Peyer's patch (tissue), 4 donors: ENCODE measurements at regions not wholly inside any gene's neighbourhood (a gene's known extent, or its start where the extent isn't known, plus 50 kb on each side); places are given as distances from the start of the nearest gene placed in this dataset.

Source experiments
- DNase-seq, 3 donors: peaks; one replicate each; pipeline ENCODE4 v3.0.0-alpha.2; 2017 to 2019
- H3K27ac ChIP-seq, 4 donors: fragments of 200-600 bp; sonication (generic); one replicate each; pipeline ENCODE4 v1.5.1; 2016 to 2019
- H3K27me3 ChIP-seq, 2 donors: fragments of 200-600 bp; sonication (generic); one replicate each; pipeline ENCODE4 v1.5.1; 2019
- H3K36me3 ChIP-seq, 3 donors: fragments of 200-600 bp; sonication (generic); one replicate each; pipeline ENCODE4 v1.5.1; 2016 to 2019
- H3K4me1 ChIP-seq, 4 donors: fragments of 200-600 bp; sonication (generic); one replicate each; pipeline ENCODE4 v1.5.1; 2016 to 2019
- H3K4me3 ChIP-seq, 4 donors: fragments of 200-600 bp; sonication (generic); 1 replicate in 3 of 4; 2 replicates in 1 of 4; pipeline ENCODE4 v1.5.1; 2016 to 2019; ENCODE audit warnings: mild to moderate bottlenecking in 1 of 4
- H3K9me3 ChIP-seq, 4 donors: fragments of 200-600 bp; sonication (generic); one replicate each; pipeline ENCODE4 v1.5.1; 2016 to 2019; ENCODE audit warnings: mild to moderate bottlenecking in 1 of 4
- CTCF ChIP-seq, 6 experiments: fragments of 450-650 bp in 4 of 6; fragments of 200-600 bp in 2 of 6; sonication (generic) in 1 of 6; IDR thresholded peaks; one replicate each; pipeline ENCODE4 v1.5.1; 2017 to 2019; ENCODE audit warnings: antibody characterized with exemption in 6 of 6, mild to moderate bottlenecking in 3 of 6, moderate library complexity in 1 of 6
- POLR2A ChIP-seq, 2 donors: fragments of 450-650 bp; IDR thresholded peaks; one replicate each; pipeline ENCODE4 v1.5.1; 2017; ENCODE audit warnings: antibody characterized with exemption in 2 of 2, mild to moderate bottlenecking in 2 of 2, moderate library complexity in 2 of 2

GRCh38 chr12:45626965-45627364, 102.5 kb upstream of the ARID2 start:
- no peak for DNase-seq
- TF ChIP-seq POLR2A (IDR thresholded peaks at IDR 0.05) (no peak), CTCF (IDR thresholded peaks at IDR 0.05) (no peak)
- Histone ChIP-seq H3K4me1 (no peaks in the 10 kb centered on the region), H3K27ac (no peak overlapping the region), H3K4me3 (no peak overlapping the region), H3K9me3 (no peaks in the 10 kb centered on the region), H3K36me3 (no peaks in the 10 kb centered on the region), H3K27me3 (no peaks in the 10 kb centered on the region)

- DNase-seq = no peak
- H3K36me3 ChIP-seq = no peaks in the 10 kb centered on the region
- H3K9me3 ChIP-seq = no peaks in the 10 kb centered on the region
- TF ChIP-seq CTCF (IDR thresholded peaks at IDR 0.05) = no peak
- no peak for TF ChIP-seq POLR2A (IDR thresholded peaks at IDR 0.05)
- H3K4me3 ChIP-seq = no peak overlapping the region
- H3K27me3 ChIP-seq = no peaks in the 10 kb centered on the region
- no peak overlapping the region for H3K27ac ChIP-seq
- no peaks in the 10 kb centered on the region for H3K4me1 ChIP-seq
Measured at GRCh38 chr12:45627407-45628069, 102.0 kb upstream of the ARID2 start.

DNA sequence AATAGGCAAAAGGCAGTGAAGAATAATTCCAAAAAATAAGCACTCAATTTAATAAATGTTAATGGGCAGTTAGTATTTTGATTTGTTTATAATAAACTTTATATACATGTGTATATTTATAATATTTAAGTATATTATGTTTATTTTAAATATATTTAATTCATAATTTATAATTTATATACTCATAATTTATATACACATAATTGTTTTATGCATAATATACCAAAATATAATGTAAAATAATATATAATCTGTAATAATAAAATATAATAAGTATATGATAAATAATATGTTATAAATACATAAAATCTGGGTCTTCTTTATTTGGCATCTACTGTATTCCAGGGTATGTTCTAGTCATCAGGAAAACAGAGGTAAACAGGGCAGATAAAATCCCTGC, 100.2 kb upstream of the ARID2 start:
- H3K36me3 ChIP-seq = no peaks in the 10 kb centered on the region
- no peak for DNase-seq
- no peaks in the 10 kb centered on the region for H3K9me3 ChIP-seq
- H3K4me1 ChIP-seq = no peaks in the 10 kb centered on the region
- no peaks in the 10 kb centered on the region for H3K27me3 ChIP-seq
- H3K27ac ChIP-seq = no peak overlapping the region
- TF ChIP-seq POLR2A (IDR thresholded peaks at IDR 0.05) = no peak
- TF ChIP-seq CTCF (IDR thresholded peaks at IDR 0.05) = no peak
- H3K4me3 ChIP-seq = no peak overlapping the region

GRCh38 chr12:45633733-45634132, 95.8 kb upstream of the ARID2 start:
- TF ChIP-seq POLR2A (IDR thresholded peaks at IDR 0.05) (no peak), CTCF (IDR thresholded peaks at IDR 0.05) (no peak)
- no peak for DNase-seq

GRCh38 chr12:45634273-45634917, 95.1 kb upstream of the ARID2 start:
- Histone ChIP-seq H3K27me3 (no peaks in the 10 kb centered on the region), H3K4me1 (no peaks in the 10 kb centered on the region), H3K9me3 (no peaks in the 10 kb centered on the region), H3K27ac (no peak overlapping the region), H3K36me3 (no peaks in the 10 kb centered on the region), H3K4me3 (no peak overlapping the region)
- no peak for DNase-seq
- TF ChIP-seq POLR2A (IDR thresholded peaks at IDR 0.05) = no peak

More at GRCh38 chr12:45633733-45634132, 95.8 kb upstream of the ARID2 start:
- no peaks in the 10 kb centered on the region for H3K27me3 ChIP-seq
- H3K27ac ChIP-seq = no peak overlapping the region
- no peaks in the 10 kb centered on the region for H3K4me1 ChIP-seq
- H3K36me3 ChIP-seq = no peaks in the 10 kb centered on the region
- no peak overlapping the region for H3K4me3 ChIP-seq
- no peaks in the 10 kb centered on the region for H3K9me3 ChIP-seq

DNA sequence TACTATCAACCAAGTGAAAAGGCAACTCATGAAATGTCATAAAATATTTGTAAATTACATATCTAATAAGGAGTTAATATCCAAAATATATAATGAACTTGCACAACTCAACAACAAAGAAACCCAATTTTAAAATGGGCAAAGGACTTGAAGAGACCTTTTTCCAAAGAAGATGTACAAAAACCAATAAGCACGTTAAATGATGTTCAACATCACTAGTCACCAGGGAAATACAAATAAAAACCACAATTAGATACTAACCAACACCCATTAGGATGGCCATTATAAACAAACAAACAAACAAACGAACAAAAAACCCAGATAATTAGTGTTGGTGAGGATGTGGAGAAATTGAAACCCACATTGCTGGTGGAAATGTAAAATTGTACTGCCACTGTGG, 92.3 kb upstream of the ARID2 start:
- Histone ChIP-seq H3K4me1 (no peaks in the 10 kb centered on the region), H3K9me3 (no peaks in the 10 kb centered on the region), H3K36me3 (no peaks in the 10 kb centered on the region), H3K27me3 (no peaks in the 10 kb centered on the region), H3K4me3 (no peak overlapping the region), H3K27ac (no peak overlapping the region)
- no peak for TF ChIP-seq POLR2A (IDR thresholded peaks at IDR 0.05)
- no peak for TF ChIP-seq CTCF (IDR thresholded peaks at IDR 0.05)
- DNase-seq = no peak
